GM21381 (cell line): ENCODE measurements at regions not wholly inside any gene's neighbourhood (a gene's known extent, or its start where the extent isn't known, plus 50 kb on each side); places are given as distances from the start of the nearest gene placed in this dataset.
"Not testable (repeated sequence)": the region's sequence is repeated elsewhere in the genome, so short reads cannot be mapped to it uniquely, and the experiment has no call there.

ENCODE experiments used
- ATAC-seq: cut with Tn5 transposase; IDR thresholded peaks from one replicate; pipeline ENCODE4 v1.9.1; 2021; ENCODE audit warnings: mild to moderate bottlenecking, moderate library complexity; ENCODE audit not compliant: unreplicated experiment

- ATAC-seq = no peak
Observed at GRCh38 chr14:89661392-89661791, 244.4 kb upstream of the FOXN3 start.

DNA sequence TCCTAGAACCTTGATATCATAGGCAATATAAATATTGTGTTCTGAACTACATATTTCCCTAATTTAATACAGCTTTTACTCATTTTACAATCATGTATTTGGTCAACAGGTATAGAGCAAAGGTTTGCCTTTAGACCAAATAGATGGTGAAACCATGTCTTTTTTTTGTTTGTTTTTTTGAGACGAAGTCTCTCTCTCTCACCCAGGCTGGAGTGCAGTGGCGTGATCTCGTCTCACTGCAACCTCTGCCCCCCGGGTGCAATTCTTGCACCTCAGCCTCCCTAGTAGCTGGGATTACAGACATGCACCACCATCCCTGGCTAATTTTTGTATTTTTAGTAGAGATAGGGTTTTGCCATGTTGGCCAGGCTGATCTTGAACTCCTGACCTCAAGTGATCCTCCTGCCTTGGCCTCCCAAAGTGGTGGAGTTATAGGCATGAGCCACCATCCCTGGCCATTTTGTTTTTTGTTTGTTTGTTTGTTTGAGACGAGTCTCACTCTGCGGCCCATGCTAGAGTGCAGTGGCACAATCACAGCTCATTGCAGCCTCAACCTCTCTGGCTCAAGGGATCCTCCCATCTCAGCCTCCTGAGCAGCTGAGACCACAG, 243.7 kb upstream of the FOXN3 start:
- ATAC-seq = not testable (repeated sequence)

DNA sequence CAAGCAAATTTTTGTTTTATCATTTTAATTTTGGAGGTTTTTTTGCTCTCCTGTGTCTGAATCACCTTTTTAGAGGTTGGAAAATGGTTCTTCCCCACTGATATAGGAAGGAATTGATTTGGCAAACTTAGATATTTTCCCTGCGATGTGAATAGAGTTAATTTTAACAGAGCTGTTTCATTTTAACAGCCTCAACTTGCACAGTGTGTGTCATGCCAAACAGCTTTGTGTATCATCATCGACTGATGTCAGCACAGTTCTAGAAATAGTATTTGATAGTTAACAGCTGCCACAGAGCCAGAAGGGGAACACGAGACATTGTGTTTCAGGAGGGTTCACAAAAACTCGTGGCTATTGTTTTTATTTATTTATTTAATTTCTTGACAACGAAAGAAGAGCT, 243.1 kb upstream of the FOXN3 start:
- no peak for ATAC-seq

GRCh38 chr14:89658977-89659670, 242.1 kb upstream of the FOXN3 start:
- no peak for ATAC-seq

GRCh38 chr14:89657014-89657413, 240.0 kb upstream of the FOXN3 start:
- no peak for ATAC-seq

- ATAC-seq = no peak
Observed at GRCh38 chr14:89654998-89655397, 238.0 kb upstream of the FOXN3 start.

- ATAC-seq = no peak
Observed at GRCh38 chr14:89652352-89652751, 235.3 kb upstream of the FOXN3 start.

- ATAC-seq = no peak
Observed at GRCh38 chr14:89651805-89652204, 234.8 kb upstream of the FOXN3 start.

DNA sequence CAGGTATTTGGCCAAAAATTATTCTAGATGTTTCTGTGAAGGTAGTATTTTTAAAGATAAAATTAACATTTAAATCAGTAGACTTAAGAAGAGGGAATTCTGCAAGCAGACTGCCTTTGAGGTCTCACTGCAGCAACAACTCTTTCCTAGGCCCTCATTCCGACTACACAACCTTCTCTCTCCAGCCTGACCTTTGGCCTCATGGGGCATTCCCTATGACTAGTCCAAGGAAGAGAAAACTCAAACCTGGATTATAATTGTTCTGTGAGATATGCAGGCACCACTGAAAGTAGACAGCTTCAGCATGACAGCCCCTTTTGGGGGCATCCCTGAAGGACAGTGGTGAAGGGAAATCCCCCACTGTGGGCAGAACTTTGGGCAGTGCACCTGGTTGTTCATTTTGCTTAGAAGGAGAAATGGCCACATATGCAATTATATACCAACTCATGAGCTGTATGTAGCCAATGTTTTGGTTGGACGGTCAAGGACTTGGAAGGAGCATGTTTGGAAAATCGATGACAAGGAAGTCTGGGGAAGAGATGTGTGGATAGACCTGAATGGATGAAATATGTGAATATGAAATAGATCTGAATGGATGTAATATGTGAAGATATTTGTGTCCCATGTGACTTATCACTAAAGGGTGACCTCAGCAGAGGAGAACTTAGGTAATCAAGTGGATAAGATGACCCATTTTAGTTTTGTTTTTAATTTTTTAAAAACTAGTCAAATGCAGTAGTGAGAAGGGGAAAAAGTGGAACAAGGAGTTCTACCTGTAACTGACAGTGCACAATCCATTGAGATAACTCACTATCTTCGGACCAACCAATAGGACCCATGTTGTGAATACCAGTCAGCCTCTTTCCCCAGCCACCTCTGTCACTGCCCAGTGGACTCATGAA, 233.3 kb upstream of the FOXN3 start:
- no peak for ATAC-seq

DNA sequence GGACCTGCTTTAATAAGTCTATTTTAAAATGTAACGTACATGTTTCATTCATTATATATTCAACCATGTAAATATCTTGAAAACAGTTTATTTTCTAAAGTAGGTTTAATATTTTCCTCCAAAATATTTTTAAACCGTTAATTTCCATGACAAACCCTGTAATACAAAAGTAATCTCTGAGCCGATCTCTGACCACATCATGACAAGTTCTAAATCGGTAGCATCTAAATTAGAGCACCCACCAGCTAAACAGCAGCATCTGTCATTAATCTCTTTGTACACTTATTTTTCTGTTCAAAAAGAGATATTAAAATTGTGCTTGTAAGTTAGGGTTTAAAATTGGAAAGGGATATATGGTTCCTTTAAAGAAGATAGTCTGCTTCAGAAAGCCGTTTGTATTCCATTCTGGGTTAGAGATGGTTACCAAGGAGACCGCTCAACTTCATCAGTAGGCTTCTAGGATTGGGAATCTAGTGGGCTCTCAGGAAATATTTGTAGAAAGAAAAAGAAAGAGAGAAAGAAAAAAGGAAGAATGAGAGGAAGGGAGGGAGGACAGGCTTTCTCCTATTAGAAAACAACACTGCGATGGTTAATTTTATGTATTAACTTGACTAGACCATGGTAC, 232.5 kb upstream of the FOXN3 start:
- ATAC-seq = no peak

DNA sequence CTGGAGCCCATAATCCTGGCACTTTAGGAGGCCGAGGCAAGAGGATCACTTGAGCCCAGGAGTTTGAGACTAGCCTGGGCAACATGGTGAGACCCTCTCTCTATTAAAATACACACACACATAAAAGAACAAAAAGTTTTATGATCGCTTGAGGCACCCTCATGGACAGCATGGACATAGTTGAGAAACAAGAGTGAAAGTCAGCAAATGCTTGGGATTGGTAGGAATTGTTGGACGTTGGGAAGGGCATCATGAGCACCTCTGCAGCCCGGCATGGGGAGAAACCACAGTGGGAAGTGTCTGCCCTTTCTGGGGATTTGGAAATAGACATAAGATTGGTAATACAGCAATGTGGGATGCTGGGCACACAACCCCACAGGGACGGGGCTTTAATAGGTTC, 231.9 kb upstream of the FOXN3 start:
- ATAC-seq = no peak

DNA sequence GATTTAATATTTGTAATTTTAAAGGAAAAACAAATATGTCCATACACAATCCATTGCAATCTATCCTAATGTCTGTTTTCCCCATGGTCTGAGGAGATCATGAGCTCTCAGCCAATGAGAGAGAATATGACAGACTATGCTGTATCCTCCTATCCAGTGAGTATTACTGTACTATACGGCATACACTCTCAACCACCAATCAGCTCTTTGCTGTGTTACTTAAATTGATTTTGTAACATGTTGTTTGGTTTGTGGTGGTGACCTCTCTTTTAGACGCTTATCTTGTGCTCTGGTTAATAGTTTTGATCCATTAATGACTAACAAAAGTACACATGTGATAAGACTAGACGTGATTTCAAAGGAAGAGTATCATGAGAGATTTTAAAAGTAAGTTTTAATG, 231.5 kb upstream of the FOXN3 start:
- no peak for ATAC-seq

DNA sequence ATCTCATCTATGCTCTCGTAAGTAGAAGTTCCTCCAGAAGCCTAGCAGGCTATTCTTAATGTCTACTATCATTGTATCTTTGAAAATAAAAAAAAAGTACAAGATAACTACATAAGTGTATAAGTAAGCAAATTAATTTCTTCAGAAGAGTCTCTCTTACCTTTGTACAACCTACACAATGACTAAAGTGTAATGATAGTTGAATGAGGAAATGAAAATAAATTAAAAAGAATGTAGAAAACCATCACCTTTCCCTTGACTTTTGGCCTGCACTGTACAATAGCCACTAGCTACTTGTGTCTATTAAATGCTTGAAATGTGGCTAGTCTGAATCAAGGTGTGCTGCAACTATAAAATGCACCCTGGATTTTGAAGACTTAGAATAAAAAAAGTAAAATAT, 229.9 kb upstream of the FOXN3 start:
- no peak for ATAC-seq

GRCh38 chr14:89644641-89645040, 227.6 kb upstream of the FOXN3 start:
- no peak for ATAC-seq

DNA sequence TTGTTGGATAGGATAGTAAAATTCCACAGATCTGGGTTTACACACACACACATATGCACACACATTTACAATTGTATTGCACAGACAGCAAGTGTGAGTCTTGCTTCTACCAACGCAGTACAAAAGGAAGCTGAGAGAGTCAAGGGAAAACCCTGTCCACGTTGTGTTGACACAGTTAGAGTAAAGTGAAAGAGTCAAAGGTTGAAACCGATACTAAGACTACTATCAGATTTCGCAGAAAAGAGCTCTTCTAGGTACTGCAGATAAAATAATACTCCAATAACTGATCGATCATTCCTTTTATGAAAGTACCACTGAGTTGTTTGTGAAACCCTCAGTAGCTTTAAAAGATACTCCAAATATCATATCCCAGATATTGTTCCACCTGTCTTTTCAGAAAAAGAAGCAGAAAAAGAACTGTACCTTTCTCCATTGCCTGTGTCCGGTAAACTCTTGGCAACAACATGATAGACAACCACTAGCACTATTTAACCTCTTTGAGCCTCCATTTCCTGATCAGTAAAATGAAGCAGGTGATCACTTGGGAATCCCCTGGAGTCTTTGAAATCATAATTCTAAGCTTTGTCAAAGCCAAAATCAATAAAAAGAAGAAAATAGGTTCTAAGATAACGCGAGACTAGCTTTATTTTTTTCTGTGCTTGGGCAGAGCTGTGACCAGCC, 224.6 kb upstream of the FOXN3 start:
- peak; percentile 99 for ATAC-seq

DNA sequence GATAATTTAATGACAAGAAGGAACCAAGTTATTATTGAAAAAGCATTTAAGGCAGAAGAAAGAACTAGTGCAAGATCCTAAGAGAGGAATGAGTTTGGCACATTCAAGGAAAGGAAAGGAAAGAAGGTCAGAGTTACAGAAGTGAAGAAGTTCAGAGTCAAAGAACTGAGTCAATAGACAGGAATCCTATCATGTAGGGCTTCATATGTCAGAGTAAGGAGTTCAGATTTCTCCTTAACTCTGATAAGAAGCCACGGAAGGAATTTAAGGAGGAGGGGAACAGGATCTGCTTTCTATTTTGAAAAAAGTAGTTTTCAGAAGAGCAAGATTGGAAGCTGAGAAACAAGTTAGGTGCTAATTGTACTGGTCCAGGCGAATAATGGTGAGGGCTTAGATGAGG, 223.1 kb upstream of the FOXN3 start:
- ATAC-seq = no peak

DNA sequence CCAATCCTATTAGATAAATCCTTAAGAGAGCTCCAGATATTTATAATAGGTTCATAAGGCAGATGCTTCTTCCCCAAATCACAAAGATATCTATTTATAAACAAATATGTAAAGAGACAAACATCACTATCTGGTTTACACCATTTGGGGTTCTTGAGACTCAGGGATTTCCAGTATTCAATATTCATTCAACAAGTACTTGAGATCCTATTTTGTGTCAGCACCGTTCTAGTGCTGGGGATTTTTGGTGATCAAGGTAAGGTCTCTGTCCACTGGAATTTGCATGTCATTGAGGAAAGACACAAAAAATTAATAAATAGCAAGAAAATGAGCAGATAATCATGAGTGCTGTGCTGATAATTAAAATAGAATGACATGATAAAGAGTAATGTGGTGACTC, 222.7 kb upstream of the FOXN3 start:
- ATAC-seq = no peak

DNA sequence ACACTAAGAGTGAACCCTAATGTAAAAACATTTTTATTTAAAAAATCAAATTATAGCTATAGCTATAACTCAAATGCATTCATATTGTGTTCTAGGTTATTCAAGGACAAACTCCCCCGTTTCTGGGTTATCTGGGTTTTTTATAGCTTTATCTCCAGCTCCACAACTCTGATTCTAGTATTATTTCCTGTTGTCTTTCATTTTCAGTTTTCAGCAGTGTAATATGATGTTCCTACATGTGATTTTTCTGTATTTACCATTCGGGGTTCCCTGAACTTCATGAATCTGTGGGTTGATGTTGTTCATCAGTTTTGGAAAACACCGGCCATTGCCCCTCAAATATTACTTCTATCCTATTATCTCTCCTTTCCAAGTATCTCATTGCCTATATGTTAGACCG, 221.9 kb upstream of the FOXN3 start:
- ATAC-seq = no peak

DNA sequence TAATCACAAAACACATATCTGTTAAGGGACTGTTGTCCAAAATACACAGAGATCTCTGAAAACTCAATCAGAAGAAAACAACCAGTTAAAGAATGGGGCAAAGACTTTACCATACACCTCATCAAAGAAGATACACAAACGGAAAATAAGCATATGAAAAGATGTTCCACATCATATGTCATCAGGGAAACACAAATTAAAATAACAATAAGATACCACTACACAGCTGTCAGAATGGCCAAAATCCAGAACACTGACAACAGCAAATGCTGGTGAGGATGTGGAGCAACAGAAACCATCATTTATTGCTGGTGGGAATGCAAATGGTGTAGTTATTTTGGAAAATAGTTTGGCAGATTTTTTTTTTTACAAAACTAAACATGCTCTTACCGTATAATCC, 220.5 kb upstream of the FOXN3 start:
- ATAC-seq = no peak

GRCh38 chr14:89635615-89636014, 218.6 kb upstream of the FOXN3 start:
- no peak for ATAC-seq

GRCh38 chr14:89634037-89634436, 217.0 kb upstream of the FOXN3 start:
- ATAC-seq = no peak
